Esophagus squamous epithelium (tissue), 4 donors: ENCODE measurements at regions not wholly inside any gene's neighbourhood (a gene's known extent, or its start where the extent isn't known, plus 50 kb on each side); places are given as distances from the start of the nearest gene placed in this dataset.

Experiments used
- CTCF ChIP-seq, 6 experiments: fragments of 450-650 bp in 4 of 6; fragments of 200-600 bp in 2 of 6; sonication (generic) in 2 of 6; IDR thresholded peaks; one replicate each; pipeline ENCODE4 v1.5.1; 2016 to 2019; ENCODE audit warnings: antibody characterized with exemption in 6 of 6, mild to moderate bottlenecking in 4 of 6, moderate library complexity in 4 of 6
- POLR2A ChIP-seq, 4 donors: fragments of 450-650 bp; IDR thresholded peaks; one replicate each; pipeline ENCODE4 v1.6.1; 2017; ENCODE audit warnings: antibody characterized with exemption in 4 of 4, mild to moderate bottlenecking in 4 of 4, moderate library complexity in 3 of 4

GRCh38 chr18:43650426-43650825 is 373.1 kb upstream of the SYT4 start:
- TF ChIP-seq CTCF (IDR thresholded peaks at IDR 0.05) (no peak), POLR2A (IDR thresholded peaks at IDR 0.05) (no peak)
